Kidney epithelial cell (primary cell): ENCODE measurements at regions not wholly inside any gene's neighbourhood (a gene's known extent, or its start where the extent isn't known, plus 50 kb on each side); places are given as distances from the start of the nearest gene placed in this dataset.

ENCODE experiments used
- DNase-seq: peaks from one replicate; pipeline ENCODE4 v3.0.0-alpha.2; 2010; ENCODE audit warnings: low read depth
- H3K27me3 ChIP-seq: 2 replicates; pipeline ENCODE4 v1.6.0; 2011; ENCODE audit warnings: low read length; ENCODE audit not compliant: control insufficient read depth, insufficient read depth
- H3K36me3 ChIP-seq: 2 replicates; pipeline ENCODE4 v1.5.1; 2011; ENCODE audit warnings: low read length; ENCODE audit not compliant: control insufficient read depth, insufficient read depth
- H3K4me3 ChIP-seq: 2 replicates; pipeline ENCODE4 v1.5.1; 2011; ENCODE audit warnings: low read depth, mild to moderate bottlenecking, control low read depth, low read length
- TF ChIP-seq, protein P1 (sequence below): IDR thresholded peaks from 2 replicates; pipeline ENCODE4 v1.5.1; 2011; ENCODE audit warnings: mild to moderate bottlenecking, moderate library complexity, low read length, control low read depth, inconsistent platforms; ENCODE audit not compliant: insufficient read depth, poor library complexity, severe bottlenecking

DNA sequence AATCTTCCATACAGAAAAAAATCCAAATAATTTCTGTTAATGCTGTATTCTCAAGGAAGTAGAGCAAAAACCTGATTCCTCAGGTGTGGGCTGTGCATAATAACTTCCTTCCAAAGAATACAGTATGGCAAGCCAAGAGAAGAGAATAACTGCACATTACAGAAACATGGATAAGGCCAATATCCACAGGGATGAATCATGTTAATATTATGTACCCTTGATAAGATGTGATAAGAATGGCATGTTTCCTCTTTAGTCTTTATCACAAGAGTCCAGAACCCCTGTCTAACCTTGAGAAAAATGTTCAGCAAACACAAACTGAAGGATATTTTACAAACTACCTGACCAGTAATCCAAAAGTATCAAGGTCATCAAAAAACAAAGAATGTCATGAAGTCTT lies 795.8 kb downstream of the SEMA5A start:
- H3K4me3 ChIP-seq, result no peak overlapping the region
- no peaks in the 10 kb centered on the region for H3K27me3 ChIP-seq
- TF ChIP-seq, protein P1, sequence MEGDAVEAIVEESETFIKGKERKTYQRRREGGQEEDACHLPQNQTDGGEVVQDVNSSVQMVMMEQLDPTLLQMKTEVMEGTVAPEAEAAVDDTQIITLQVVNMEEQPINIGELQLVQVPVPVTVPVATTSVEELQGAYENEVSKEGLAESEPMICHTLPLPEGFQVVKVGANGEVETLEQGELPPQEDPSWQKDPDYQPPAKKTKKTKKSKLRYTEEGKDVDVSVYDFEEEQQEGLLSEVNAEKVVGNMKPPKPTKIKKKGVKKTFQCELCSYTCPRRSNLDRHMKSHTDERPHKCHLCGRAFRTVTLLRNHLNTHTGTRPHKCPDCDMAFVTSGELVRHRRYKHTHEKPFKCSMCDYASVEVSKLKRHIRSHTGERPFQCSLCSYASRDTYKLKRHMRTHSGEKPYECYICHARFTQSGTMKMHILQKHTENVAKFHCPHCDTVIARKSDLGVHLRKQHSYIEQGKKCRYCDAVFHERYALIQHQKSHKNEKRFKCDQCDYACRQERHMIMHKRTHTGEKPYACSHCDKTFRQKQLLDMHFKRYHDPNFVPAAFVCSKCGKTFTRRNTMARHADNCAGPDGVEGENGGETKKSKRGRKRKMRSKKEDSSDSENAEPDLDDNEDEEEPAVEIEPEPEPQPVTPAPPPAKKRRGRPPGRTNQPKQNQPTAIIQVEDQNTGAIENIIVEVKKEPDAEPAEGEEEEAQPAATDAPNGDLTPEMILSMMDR, result no peak
- H3K36me3 ChIP-seq, result no peaks in the 10 kb centered on the region
- no peak for DNase-seq

DNA sequence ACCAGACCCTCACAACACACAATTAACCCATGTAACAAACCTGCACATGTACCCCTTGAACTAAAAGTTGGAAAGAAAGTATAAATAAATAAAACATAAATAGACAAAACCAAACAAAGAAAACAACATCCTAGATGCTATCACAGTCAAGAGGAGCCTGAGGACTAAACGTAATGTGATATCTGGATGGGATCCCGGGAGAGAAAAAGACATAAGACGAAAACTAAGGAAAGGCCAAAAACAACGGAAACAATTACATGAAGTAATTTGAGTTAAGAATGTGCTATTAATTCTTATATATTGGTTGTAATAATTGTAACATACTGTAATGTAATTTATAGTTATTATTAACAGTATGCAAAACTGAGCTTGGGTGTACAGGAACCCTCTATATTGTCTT lies 793.9 kb downstream of the SEMA5A start:
- Histone ChIP-seq H3K36me3 (no peaks in the 10 kb centered on the region), H3K4me3 (no peak overlapping the region), H3K27me3 (no peaks in the 10 kb centered on the region)
- TF ChIP-seq, protein P1, result no peak
- no peak for DNase-seq

DNA sequence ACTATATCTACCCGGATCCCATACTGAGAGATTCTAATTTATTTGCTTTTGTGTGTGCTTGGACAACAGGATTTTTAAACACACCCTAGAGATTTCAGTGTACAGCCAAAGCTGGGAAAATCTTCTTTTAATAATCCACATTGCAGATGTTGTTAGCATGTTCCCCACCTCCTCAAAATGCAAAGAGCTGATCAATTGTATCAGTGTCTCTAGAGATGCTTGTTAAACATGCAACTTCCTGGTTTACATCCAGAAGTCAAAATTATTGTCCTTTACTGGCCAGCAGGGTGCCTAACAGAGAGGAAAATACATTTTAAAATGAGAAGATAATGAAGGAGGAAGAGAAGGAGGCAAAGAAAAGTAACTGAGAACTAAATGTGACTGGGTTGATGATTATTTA lies 793.3 kb downstream of the SEMA5A start:
- Histone ChIP-seq H3K4me3 (no peak overlapping the region), H3K27me3 (no peaks in the 10 kb centered on the region), H3K36me3 (no peaks in the 10 kb centered on the region)
- TF ChIP-seq, protein P1, result no peak
- no peak for DNase-seq

DNA sequence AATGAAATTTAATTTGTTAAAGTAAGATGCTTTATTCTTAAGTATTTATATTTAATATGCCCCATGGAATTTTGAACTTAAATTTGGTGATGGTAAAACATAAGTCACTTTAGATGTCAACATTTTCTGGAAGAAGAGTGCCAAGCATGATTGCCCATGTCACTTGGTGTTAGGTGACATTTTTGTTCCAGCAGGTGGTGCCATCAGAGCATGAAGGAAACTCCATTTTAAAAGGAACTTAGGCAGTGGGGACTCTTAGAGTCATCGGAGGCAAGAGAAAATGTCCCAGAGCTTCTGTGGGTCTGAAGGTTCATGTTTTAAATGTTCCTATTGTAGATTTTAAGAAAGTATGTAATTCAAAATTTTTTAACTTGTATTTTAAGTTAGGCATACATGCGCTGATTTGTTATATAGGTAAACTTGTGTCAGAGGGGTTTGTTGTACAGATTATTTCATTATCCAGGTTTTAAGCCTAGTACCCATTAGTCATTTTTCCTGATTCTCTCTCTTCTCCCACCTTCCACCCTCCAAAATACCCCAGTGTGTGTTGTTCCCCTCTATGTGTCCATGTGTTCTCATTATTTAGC lies 789.3 kb downstream of the SEMA5A start:
- DNase-seq, result peak; percentile 18
- TF ChIP-seq, protein P1, result peak; percentile 53
- H3K36me3 ChIP-seq, result no peaks in the 10 kb centered on the region
- no peak overlapping the region for H3K4me3 ChIP-seq
- H3K27me3 ChIP-seq, result no peaks in the 10 kb centered on the region

DNA sequence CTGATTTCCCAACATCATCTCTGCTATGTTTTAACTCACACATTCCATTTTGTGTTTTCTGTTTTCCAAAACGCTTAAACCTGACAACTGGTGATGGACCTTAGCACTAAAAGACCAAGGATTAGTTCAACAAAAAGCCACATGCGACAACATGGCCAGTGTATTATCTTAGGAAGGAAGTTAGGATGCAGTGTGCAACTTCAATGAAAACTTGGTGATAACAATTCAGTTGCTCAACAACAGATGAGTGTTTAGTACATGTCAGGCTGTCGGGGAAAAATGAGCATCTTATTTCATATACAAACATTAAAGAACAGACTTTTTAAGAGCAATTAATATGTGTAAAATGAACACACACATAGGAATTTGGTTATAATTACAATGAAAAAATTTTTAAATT lies 780.0 kb downstream of the SEMA5A start:
- no peaks in the 10 kb centered on the region for H3K27me3 ChIP-seq
- no peak overlapping the region for H3K4me3 ChIP-seq
- no peaks in the 10 kb centered on the region for H3K36me3 ChIP-seq
- no peak for DNase-seq
- TF ChIP-seq, protein P1, result no peak

DNA sequence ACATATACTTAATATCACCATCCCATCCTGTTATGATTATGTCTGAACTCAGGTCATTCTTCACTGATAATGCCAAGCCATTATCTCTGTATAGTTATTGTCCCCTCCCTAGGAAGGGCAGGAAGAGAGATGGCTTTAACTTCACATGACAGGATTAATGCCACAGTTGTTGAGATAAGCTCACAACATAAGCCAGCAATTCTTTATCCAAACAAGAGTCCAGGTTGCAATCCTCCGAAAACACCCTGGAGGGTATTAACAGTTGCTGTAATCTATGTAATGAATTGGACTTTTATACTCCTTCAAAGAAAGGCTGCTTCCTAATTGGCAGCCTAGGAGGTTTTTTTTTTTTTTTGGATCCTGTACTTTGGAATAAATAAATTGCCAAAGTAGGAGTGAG lies 779.4 kb downstream of the SEMA5A start:
- Histone ChIP-seq H3K4me3 (no peak overlapping the region), H3K36me3 (no peaks in the 10 kb centered on the region), H3K27me3 (no peaks in the 10 kb centered on the region)
- no peak for DNase-seq
- TF ChIP-seq, protein P1, result no peak
